ENCODE measurements at regions not wholly inside any gene's neighbourhood (a gene's known extent, or its start where the extent isn't known, plus 50 kb on each side); places are given as distances from the start of the nearest gene placed in this dataset.

DNA sequence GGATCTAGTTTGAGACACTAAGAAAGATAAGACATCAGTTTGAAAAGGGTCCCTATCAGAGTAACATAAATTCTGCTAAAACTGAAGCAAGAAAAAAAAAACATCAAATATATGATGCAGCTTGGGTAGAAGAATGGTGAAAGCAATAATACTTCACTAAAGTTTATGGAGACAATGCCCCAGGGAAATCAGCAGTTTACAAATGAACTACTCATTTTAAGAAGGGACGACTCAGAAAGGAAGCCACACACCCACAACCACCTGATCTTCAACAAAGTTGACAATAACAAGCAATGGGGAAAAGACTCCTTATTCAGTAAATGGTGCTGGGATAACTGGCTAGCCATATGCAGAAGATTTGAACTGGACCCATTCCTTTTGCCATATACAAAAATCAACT, 143.5 kb downstream of the TPBG start:
- TF ChIP-seq SRF (IDR thresholded peaks at IDR 0.05; ENCODE audit: low read depth in 2 of 2, low read length in 2 of 2), result no peak
- TF ChIP-seq ZNF274 (IDR thresholded peaks at IDR 0.05; ENCODE audit: insufficient read depth, insufficient read length), result no peak
- TF ChIP-seq, protein P1, sequence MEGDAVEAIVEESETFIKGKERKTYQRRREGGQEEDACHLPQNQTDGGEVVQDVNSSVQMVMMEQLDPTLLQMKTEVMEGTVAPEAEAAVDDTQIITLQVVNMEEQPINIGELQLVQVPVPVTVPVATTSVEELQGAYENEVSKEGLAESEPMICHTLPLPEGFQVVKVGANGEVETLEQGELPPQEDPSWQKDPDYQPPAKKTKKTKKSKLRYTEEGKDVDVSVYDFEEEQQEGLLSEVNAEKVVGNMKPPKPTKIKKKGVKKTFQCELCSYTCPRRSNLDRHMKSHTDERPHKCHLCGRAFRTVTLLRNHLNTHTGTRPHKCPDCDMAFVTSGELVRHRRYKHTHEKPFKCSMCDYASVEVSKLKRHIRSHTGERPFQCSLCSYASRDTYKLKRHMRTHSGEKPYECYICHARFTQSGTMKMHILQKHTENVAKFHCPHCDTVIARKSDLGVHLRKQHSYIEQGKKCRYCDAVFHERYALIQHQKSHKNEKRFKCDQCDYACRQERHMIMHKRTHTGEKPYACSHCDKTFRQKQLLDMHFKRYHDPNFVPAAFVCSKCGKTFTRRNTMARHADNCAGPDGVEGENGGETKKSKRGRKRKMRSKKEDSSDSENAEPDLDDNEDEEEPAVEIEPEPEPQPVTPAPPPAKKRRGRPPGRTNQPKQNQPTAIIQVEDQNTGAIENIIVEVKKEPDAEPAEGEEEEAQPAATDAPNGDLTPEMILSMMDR (IDR thresholded peaks at IDR 0.05 in 2 of 3, conservative IDR thresholded peaks at IDR 0.05 in 1 of 3; ENCODE audit: control insufficient read depth in 2 of 3, extremely low read depth in 1 of 3, insufficient read depth in 1 of 3, low read depth in 3 of 3, low read length in 3 of 3), result no peak
